ENCODE measurements at regions not wholly inside any gene's neighbourhood (a gene's known extent, or its start where the extent isn't known, plus 50 kb on each side); places are given as distances from the start of the nearest gene placed in this dataset.

- no peaks in the 10 kb centered on the region for H3K36me3 ChIP-seq (ENCODE audit: control insufficient read depth, insufficient read depth, low read length)
- no peak overlapping the region for H3K4me3 ChIP-seq (ENCODE audit: low read depth, low read length)
Observed at GRCh38 chr10:63003816-63004453, 129.2 kb upstream of the NRBF2 start.

GRCh38 chr10:62996925-62997324, 136.2 kb upstream of the NRBF2 start:
- no peak overlapping the region for H3K9ac ChIP-seq (ENCODE audit: low read length)
- no peaks in the 10 kb centered on the region for H3K36me3 ChIP-seq (ENCODE audit: control insufficient read depth, insufficient read depth, low read length)
- no peak overlapping the region for H3K27ac ChIP-seq (ENCODE audit: low read depth, low read length)
- no peak overlapping the region for H3K4me3 ChIP-seq (ENCODE audit: low read depth, low read length)
- H3K9me3 ChIP-seq (ENCODE audit: control insufficient read depth, insufficient read depth, low read depth, low read length) = no peaks in the 10 kb centered on the region
- H3K4me1 ChIP-seq (ENCODE audit: control insufficient read depth, insufficient read depth, low read length) = no peaks in the 10 kb centered on the region
- no peaks in the 10 kb centered on the region for H3K27me3 ChIP-seq (ENCODE audit: control insufficient read depth, insufficient read depth, low read length)

More at GRCh38 chr10:63003816-63004453, 129.2 kb upstream of the NRBF2 start:
- Histone ChIP-seq H3K4me1 (ENCODE audit: control insufficient read depth, insufficient read depth, low read length) (no peaks in the 10 kb centered on the region), H3K27me3 (ENCODE audit: control insufficient read depth, insufficient read depth, low read length) (no peaks in the 10 kb centered on the region), H3K9me3 (ENCODE audit: control insufficient read depth, insufficient read depth, low read depth, low read length) (no peaks in the 10 kb centered on the region), H3K9ac (ENCODE audit: low read length) (no peak overlapping the region), H3K27ac (ENCODE audit: low read depth, low read length) (no peak overlapping the region)

GRCh38 chr10:62996516-62996915, 136.6 kb upstream of the NRBF2 start:
- Histone ChIP-seq H3K36me3 (ENCODE audit: control insufficient read depth, insufficient read depth, low read length) (no peaks in the 10 kb centered on the region), H3K9ac (ENCODE audit: low read length) (no peak overlapping the region), H3K27me3 (ENCODE audit: control insufficient read depth, insufficient read depth, low read length) (no peaks in the 10 kb centered on the region), H3K27ac (ENCODE audit: low read depth, low read length) (no peak overlapping the region), H3K4me3 (ENCODE audit: low read depth, low read length) (no peak overlapping the region), H3K9me3 (ENCODE audit: control insufficient read depth, insufficient read depth, low read depth, low read length) (no peaks in the 10 kb centered on the region), H3K4me1 (ENCODE audit: control insufficient read depth, insufficient read depth, low read length) (no peaks in the 10 kb centered on the region)

- H3K36me3 ChIP-seq (ENCODE audit: control insufficient read depth, insufficient read depth, low read length) = no peaks in the 10 kb centered on the region
- no peak overlapping the region for H3K9ac ChIP-seq (ENCODE audit: low read length)
- no peaks in the 10 kb centered on the region for H3K9me3 ChIP-seq (ENCODE audit: control insufficient read depth, insufficient read depth, low read depth, low read length)
- no peaks in the 10 kb centered on the region for H3K27me3 ChIP-seq (ENCODE audit: control insufficient read depth, insufficient read depth, low read length)
- H3K4me1 ChIP-seq (ENCODE audit: control insufficient read depth, insufficient read depth, low read length) = no peaks in the 10 kb centered on the region
- no peak overlapping the region for H3K4me3 ChIP-seq (ENCODE audit: low read depth, low read length)
- no peak overlapping the region for H3K27ac ChIP-seq (ENCODE audit: low read depth, low read length)
Observed at GRCh38 chr10:62993121-62993520, 140.0 kb upstream of the NRBF2 start.

- Histone ChIP-seq H3K27ac (ENCODE audit: low read depth, low read length) (no peak overlapping the region), H3K9me3 (ENCODE audit: control insufficient read depth, insufficient read depth, low read depth, low read length) (no peaks in the 10 kb centered on the region), H3K4me3 (ENCODE audit: low read depth, low read length) (no peak overlapping the region), H3K27me3 (ENCODE audit: control insufficient read depth, insufficient read depth, low read length) (no peaks in the 10 kb centered on the region), H3K36me3 (ENCODE audit: control insufficient read depth, insufficient read depth, low read length) (no peaks in the 10 kb centered on the region), H3K4me1 (ENCODE audit: control insufficient read depth, insufficient read depth, low read length) (no peaks in the 10 kb centered on the region), H3K9ac (ENCODE audit: low read length) (no peak overlapping the region)
Observed at GRCh38 chr10:62992145-62992721, 140.9 kb upstream of the NRBF2 start.

- Histone ChIP-seq H3K36me3 (ENCODE audit: control insufficient read depth, insufficient read depth, low read length) (no peaks in the 10 kb centered on the region), H3K9ac (ENCODE audit: low read length) (no peak overlapping the region), H3K4me1 (ENCODE audit: control insufficient read depth, insufficient read depth, low read length) (no peaks in the 10 kb centered on the region)
Observed at GRCh38 chr10:62990126-62990525, 143.0 kb upstream of the NRBF2 start.

GRCh38 chr10:62985807-62986600, 147.1 kb upstream of the NRBF2 start:
- Histone ChIP-seq H3K36me3 (ENCODE audit: control insufficient read depth, insufficient read depth, low read length) (no peaks in the 10 kb centered on the region), H3K4me1 (ENCODE audit: control insufficient read depth, insufficient read depth, low read length) (no peaks in the 10 kb centered on the region), H3K27me3 (ENCODE audit: control insufficient read depth, insufficient read depth, low read length) (no peaks in the 10 kb centered on the region), H3K9me3 (ENCODE audit: control insufficient read depth, insufficient read depth, low read depth, low read length) (no peaks in the 10 kb centered on the region), H3K9ac (ENCODE audit: low read length) (no peak overlapping the region), H3K4me3 (ENCODE audit: low read depth, low read length) (no peak overlapping the region), H3K27ac (ENCODE audit: low read depth, low read length) (no peak overlapping the region)

More at GRCh38 chr10:62990126-62990525, 143.0 kb upstream of the NRBF2 start:
- Histone ChIP-seq H3K9me3 (ENCODE audit: control insufficient read depth, insufficient read depth, low read depth, low read length) (no peaks in the 10 kb centered on the region), H3K27ac (ENCODE audit: low read depth, low read length) (no peak overlapping the region), H3K27me3 (ENCODE audit: control insufficient read depth, insufficient read depth, low read length) (no peaks in the 10 kb centered on the region), H3K4me3 (ENCODE audit: low read depth, low read length) (no peak overlapping the region)

- no peaks in the 10 kb centered on the region for H3K4me1 ChIP-seq (ENCODE audit: control insufficient read depth, insufficient read depth, low read length)
- no peaks in the 10 kb centered on the region for H3K36me3 ChIP-seq (ENCODE audit: control insufficient read depth, insufficient read depth, low read length)
- no peak overlapping the region for H3K9ac ChIP-seq (ENCODE audit: low read length)
- no peaks in the 10 kb centered on the region for H3K27me3 ChIP-seq (ENCODE audit: control insufficient read depth, insufficient read depth, low read length)
- no peak overlapping the region for H3K4me3 ChIP-seq (ENCODE audit: low read depth, low read length)
- no peaks in the 10 kb centered on the region for H3K9me3 ChIP-seq (ENCODE audit: control insufficient read depth, insufficient read depth, low read depth, low read length)
- no peak overlapping the region for H3K27ac ChIP-seq (ENCODE audit: low read depth, low read length)
Observed at GRCh38 chr10:62981096-62981495, 152.0 kb upstream of the NRBF2 start.

- no peak overlapping the region for H3K27ac ChIP-seq (ENCODE audit: low read depth, low read length)
- H3K4me3 ChIP-seq (ENCODE audit: low read depth, low read length) = no peak overlapping the region
- H3K36me3 ChIP-seq (ENCODE audit: control insufficient read depth, insufficient read depth, low read length) = no peaks in the 10 kb centered on the region
- no peaks in the 10 kb centered on the region for H3K4me1 ChIP-seq (ENCODE audit: control insufficient read depth, insufficient read depth, low read length)
- H3K9ac ChIP-seq (ENCODE audit: low read length) = no peak overlapping the region
- no peaks in the 10 kb centered on the region for H3K9me3 ChIP-seq (ENCODE audit: control insufficient read depth, insufficient read depth, low read depth, low read length)
- H3K27me3 ChIP-seq (ENCODE audit: control insufficient read depth, insufficient read depth, low read length) = no peaks in the 10 kb centered on the region
Observed at GRCh38 chr10:62980687-62981086, 152.4 kb upstream of the NRBF2 start.

- Histone ChIP-seq H3K27ac (ENCODE audit: low read depth, low read length) (no peak overlapping the region), H3K9me3 (ENCODE audit: control insufficient read depth, insufficient read depth, low read depth, low read length) (peaks cover 7% of the 10 kb centered on the region; the same call in 1 of the 2 replicates), H3K36me3 (ENCODE audit: control insufficient read depth, insufficient read depth, low read length) (no peaks in the 10 kb centered on the region), H3K9ac (ENCODE audit: low read length) (no peak overlapping the region), H3K4me3 (ENCODE audit: low read depth, low read length) (no peak overlapping the region), H3K4me1 (ENCODE audit: control insufficient read depth, insufficient read depth, low read length) (no peaks in the 10 kb centered on the region), H3K27me3 (ENCODE audit: control insufficient read depth, insufficient read depth, low read length) (no peaks in the 10 kb centered on the region)
Observed at GRCh38 chr10:62979921-62980320, 153.2 kb upstream of the NRBF2 start.

- Histone ChIP-seq H3K36me3 (ENCODE audit: control insufficient read depth, insufficient read depth, low read length) (no peaks in the 10 kb centered on the region), H3K27me3 (ENCODE audit: control insufficient read depth, insufficient read depth, low read length) (no peaks in the 10 kb centered on the region), H3K9me3 (ENCODE audit: control insufficient read depth, insufficient read depth, low read depth, low read length) (peaks cover 17% of the 10 kb centered on the region), H3K27ac (ENCODE audit: low read depth, low read length) (no peak overlapping the region), H3K9ac (ENCODE audit: low read length) (no peak overlapping the region), H3K4me3 (ENCODE audit: low read depth, low read length) (no peak overlapping the region), H3K4me1 (ENCODE audit: control insufficient read depth, insufficient read depth, low read length) (no peaks in the 10 kb centered on the region)
Observed at GRCh38 chr10:62978482-62978881, 154.6 kb upstream of the NRBF2 start.
